ENCODE measurements at regions not wholly inside any gene's neighbourhood (a gene's known extent, or its start where the extent isn't known, plus 50 kb on each side); places are given as distances from the start of the nearest gene placed in this dataset.

GRCh38 chr10:56068040-56068439 lies 293.0 kb downstream of the ZWINT start:
- no peak for TF ChIP-seq ZNF70 (CRISPR knock-in tag; IDR thresholded peaks at IDR 0.05)
- no peak for TF ChIP-seq ZFP30 (CRISPR knock-in tag; IDR thresholded peaks at IDR 0.05)
- TF ChIP-seq CSDC2 (CRISPR knock-in tag; IDR thresholded peaks at IDR 0.05), result no peak
- TF ChIP-seq BACH2 (CRISPR knock-in tag; IDR thresholded peaks at IDR 0.05; ENCODE audit: borderline replicate concordance), result no peak
- TF ChIP-seq CSRNP3 (CRISPR knock-in tag; IDR thresholded peaks at IDR 0.05), result no peak
- TF ChIP-seq SNAI2 (CRISPR knock-in tag; IDR thresholded peaks at IDR 0.05), result no peak
- no peak for TF ChIP-seq GLIS3 (CRISPR knock-in tag; IDR thresholded peaks at IDR 0.05)
- no peak for TF ChIP-seq RARB (CRISPR knock-in tag; IDR thresholded peaks at IDR 0.05)
- no peak for TF ChIP-seq PATZ1 (CRISPR knock-in tag; IDR thresholded peaks at IDR 0.05; ENCODE audit: borderline replicate concordance)
- no peak for TF ChIP-seq ZFP3 (CRISPR knock-in tag; IDR thresholded peaks at IDR 0.05)
- no peak for TF ChIP-seq OSR1 (CRISPR knock-in tag; IDR thresholded peaks at IDR 0.05)
- TF ChIP-seq ARNTL (CRISPR knock-in tag; IDR thresholded peaks at IDR 0.05; ENCODE audit: borderline replicate concordance, low read depth), result no peak
- no peak for TF ChIP-seq ESRRG (CRISPR knock-in tag; IDR thresholded peaks at IDR 0.05)
